HepG2 (cell line): ENCODE measurements at regions not wholly inside any gene's neighbourhood (a gene's known extent, or its start where the extent isn't known, plus 50 kb on each side); places are given as distances from the start of the nearest gene placed in this dataset.

Experiments used
- ARID2 ChIP-seq: sonication (generic); formaldehyde crosslinking; IDR thresholded peaks from 2 replicates; pipeline ENCODE4 v1.8.1; 2022; ENCODE audit warnings: mild to moderate bottlenecking, missing genetic modification reagents, borderline replicate concordance
- CTCF ChIP-seq: sonication (generic); formaldehyde crosslinking; IDR thresholded peaks from 2 replicates; pipeline ENCODE4 v1.5.0; 2020; ENCODE audit warnings: mild to moderate bottlenecking, missing genetic modification reagents, moderate library complexity
- EP300 ChIP-seq, 3 experiments: sonication (generic) in 1 of 3; formaldehyde crosslinking in 1 of 3; IDR thresholded peaks; 2 replicates each; pipeline versions ENCODE4 v1.5.1 to v1.6.1; 2011 to 2020; ENCODE audit warnings: low read depth in 2 of 3, low read length in 2 of 3, borderline replicate concordance in 1 of 3, improper control_type of control experiment in 1 of 3, mild to moderate bottlenecking in 1 of 3, missing genetic modification reagents in 1 of 3, moderate library complexity in 1 of 3
- GPBP1L1 ChIP-seq: sonication (generic); formaldehyde crosslinking; IDR thresholded peaks from 2 replicates; pipeline ENCODE4 v1.5.0; 2020; ENCODE audit warnings: mild to moderate bottlenecking, missing genetic modification reagents
- JUN ChIP-seq: sonication (generic); formaldehyde crosslinking; IDR thresholded peaks from 2 replicates; pipeline ENCODE4 v1.4.0; 2020; ENCODE audit warnings: mild to moderate bottlenecking, missing genetic modification reagents
- JUND ChIP-seq: sonication (generic); formaldehyde crosslinking; IDR thresholded peaks from 2 replicates; pipeline ENCODE4 v1.8.0; 2022; ENCODE audit warnings: mild to moderate bottlenecking, missing genetic modification reagents
- LBX2 ChIP-seq: sonication (generic); formaldehyde crosslinking; IDR thresholded peaks from 2 replicates; pipeline ENCODE4 v1.5.0; 2020; ENCODE audit warnings: missing genetic modification reagents, mild to moderate bottlenecking, borderline replicate concordance
- NFRKB ChIP-seq: fragments of 450-650 bp; IDR thresholded peaks from 2 replicates; pipeline ENCODE4 v1.6.1; 2017
- NKX3-1 ChIP-seq: sonication (generic); formaldehyde crosslinking; IDR thresholded peaks from 2 replicates; pipeline ENCODE4 v1.5.0; 2020; ENCODE audit warnings: missing genetic modification reagents
- STAT6 ChIP-seq: sonication (generic); formaldehyde crosslinking; IDR thresholded peaks from 2 replicates; pipeline ENCODE4 v1.4.0; 2020; ENCODE audit warnings: missing genetic modification reagents, mild to moderate bottlenecking, borderline replicate concordance
- ZBTB49 ChIP-seq: sonication (generic); formaldehyde crosslinking; IDR thresholded peaks from 2 replicates; pipeline ENCODE4 v1.4.0; 2020; ENCODE audit warnings: missing genetic modification reagents, borderline replicate concordance
- ZFP36L1 ChIP-seq: sonication (generic); formaldehyde crosslinking; IDR thresholded peaks from 2 replicates; pipeline ENCODE4 v1.8.0; 2022; ENCODE audit warnings: mild to moderate bottlenecking, missing genetic modification reagents, moderate library complexity
- ZNF546 ChIP-seq: sonication (generic); formaldehyde crosslinking; conservative IDR thresholded peaks from 2 replicates; pipeline ENCODE4 v1.8.1; 2023; ENCODE audit warnings: mild to moderate bottlenecking, missing genetic modification reagents
- TF ChIP-seq, protein P1 (sequence below): sonication (generic); formaldehyde crosslinking; IDR thresholded peaks from 2 replicates; pipeline ENCODE4 v1.5.1; 2020; ENCODE audit warnings: mild to moderate bottlenecking, missing genetic modification reagents, moderate library complexity

- TF ChIP-seq CTCF (CRISPR knock-in tag) (no peak), LBX2 (no peak), JUND (CRISPR knock-in tag) (no peak), NKX3-1 (CRISPR knock-in tag) (no peak), JUN (no peak), NFRKB (no peak), EP300 (IDR thresholded peaks at IDR 0.05; ENCODE audit: low read depth in 2 of 2, low read length in 2 of 2) (no peak), EP300 (CRISPR knock-in tag; IDR thresholded peaks at IDR 0.05; ENCODE audit: borderline replicate concordance) (no peak), ZFP36L1 (CRISPR knock-in tag) (no peak), ZNF546 (CRISPR knock-in tag) (no peak), ARID2 (no peak), STAT6 (CRISPR knock-in tag) (no peak), GPBP1L1 (CRISPR knock-in tag) (no peak), ZBTB49 (CRISPR knock-in tag) (no peak)
- TF ChIP-seq, protein P1, sequence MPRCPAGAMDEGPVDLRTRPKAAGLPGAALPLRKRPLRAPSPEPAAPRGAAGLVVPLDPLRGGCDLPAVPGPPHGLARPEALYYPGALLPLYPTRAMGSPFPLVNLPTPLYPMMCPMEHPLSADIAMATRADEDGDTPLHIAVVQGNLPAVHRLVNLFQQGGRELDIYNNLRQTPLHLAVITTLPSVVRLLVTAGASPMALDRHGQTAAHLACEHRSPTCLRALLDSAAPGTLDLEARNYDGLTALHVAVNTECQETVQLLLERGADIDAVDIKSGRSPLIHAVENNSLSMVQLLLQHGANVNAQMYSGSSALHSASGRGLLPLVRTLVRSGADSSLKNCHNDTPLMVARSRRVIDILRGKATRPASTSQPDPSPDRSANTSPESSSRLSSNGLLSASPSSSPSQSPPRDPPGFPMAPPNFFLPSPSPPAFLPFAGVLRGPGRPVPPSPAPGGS (CRISPR knock-in tag) = no peak
Observed at GRCh38 chr13:80862456-80862855, 521.5 kb upstream of the SPRY2 start.
